ENCODE measurements at regions not wholly inside any gene's neighbourhood (a gene's known extent, or its start where the extent isn't known, plus 50 kb on each side); places are given as distances from the start of the nearest gene placed in this dataset.

GRCh38 chr10:3691482-3691881 is 93.5 kb downstream of the KLF6 start:
- DNase-seq (ENCODE audit: low read depth) = no peak

GRCh38 chr10:3689871-3690510 is 95.0 kb downstream of the KLF6 start:
- no peak for DNase-seq (ENCODE audit: low read depth)

GRCh38 chr10:3687510-3688081 is 97.4 kb downstream of the KLF6 start:
- no peak for DNase-seq (ENCODE audit: low read depth)

- DNase-seq (ENCODE audit: low read depth) = no peak
Observed at GRCh38 chr10:3685384-3685783, 99.6 kb downstream of the KLF6 start.

- no peak for DNase-seq (ENCODE audit: low read depth)
Observed at GRCh38 chr10:3684891-3685290, 100.1 kb downstream of the KLF6 start.

GRCh38 chr10:3683560-3683959 is 101.4 kb downstream of the KLF6 start:
- no peak for DNase-seq (ENCODE audit: low read depth)

- no peak for DNase-seq (ENCODE audit: low read depth)
Observed at GRCh38 chr10:3682745-3683144, 102.3 kb downstream of the KLF6 start.

GRCh38 chr10:3681642-3682554 is 103.1 kb downstream of the KLF6 start:
- no peak for DNase-seq (ENCODE audit: low read depth)

- DNase-seq (ENCODE audit: low read depth) = no peak
Observed at GRCh38 chr10:3679950-3680629, 104.9 kb downstream of the KLF6 start.

GRCh38 chr10:3678629-3679227 is 106.3 kb downstream of the KLF6 start:
- DNase-seq (ENCODE audit: low read depth) = no peak

GRCh38 chr10:3676564-3676963 is 108.4 kb downstream of the KLF6 start:
- no peak for DNase-seq (ENCODE audit: low read depth)

- DNase-seq (ENCODE audit: low read depth) = no peak
Observed at GRCh38 chr10:3672220-3672619, 112.8 kb downstream of the KLF6 start.

GRCh38 chr10:3671386-3671955 is 113.5 kb downstream of the KLF6 start:
- no peak for DNase-seq (ENCODE audit: low read depth)

- no peak for DNase-seq (ENCODE audit: low read depth)
Observed at GRCh38 chr10:3668966-3669330, 116.1 kb downstream of the KLF6 start.

GRCh38 chr10:3668276-3668965 is 116.6 kb downstream of the KLF6 start:
- DNase-seq (ENCODE audit: low read depth) = no peak

GRCh38 chr10:3666525-3667302 is 118.3 kb downstream of the KLF6 start:
- DNase-seq (ENCODE audit: low read depth) = no peak

GRCh38 chr10:3665316-3665908 is 119.6 kb downstream of the KLF6 start:
- no peak for DNase-seq (ENCODE audit: low read depth)

- no peak for DNase-seq (ENCODE audit: low read depth)
Observed at GRCh38 chr10:3662775-3663174, 122.2 kb downstream of the KLF6 start.

GRCh38 chr10:3661271-3661670 is 123.7 kb downstream of the KLF6 start:
- no peak for DNase-seq (ENCODE audit: low read depth)

GRCh38 chr10:3660753-3661152 is 124.3 kb downstream of the KLF6 start:
- DNase-seq (ENCODE audit: low read depth) = no peak

Measured in forelimb muscle (tissue), 1 donor.